ENCODE measurements at regions not wholly inside any gene's neighbourhood (a gene's known extent, or its start where the extent isn't known, plus 50 kb on each side); places are given as distances from the start of the nearest gene placed in this dataset.

GRCh38 chr17:63189930-63190329 lies 223.9 kb downstream of the TANC2 start:
- Histone ChIP-seq H3K4me2 (ENCODE audit: low read depth, low read length, poor library complexity, severe bottlenecking) (no peak overlapping the region), H3K79me2 (ENCODE audit: insufficient read depth, low read length) (no peaks in the 10 kb centered on the region), H4K20me1 (ENCODE audit: insufficient read depth, low read length, poor library complexity, severe bottlenecking) (no peaks in the 10 kb centered on the region), H3K9me2 (replicated peaks; ENCODE audit: low read depth, low read length) (no peaks in the 10 kb centered on the region), H3K4me3 (ENCODE audit: low read length, poor library complexity, severe bottlenecking) (no peak overlapping the region), H3F3A (ENCODE audit: low read depth) (no peaks in the 10 kb centered on the region), H3K4me1 (ENCODE audit: insufficient read depth, low read length, poor library complexity, severe bottlenecking) (no peaks in the 10 kb centered on the region), H3K27me3 (ENCODE audit: insufficient read depth, low read length, poor library complexity, severe bottlenecking) (no peaks in the 10 kb centered on the region), H2AFZ (ENCODE audit: low read length) (no peak overlapping the region), H3K9me3 (ENCODE audit: insufficient read depth, low read depth, low read length) (no peaks in the 10 kb centered on the region), H3K9ac (ENCODE audit: low read depth, low read length, poor library complexity, severe bottlenecking) (no peak overlapping the region), H3K36me3 (ENCODE audit: insufficient read depth, low read length) (no peaks in the 10 kb centered on the region; the same call in 1 of the 2 replicates)
- no peak for TF ChIP-seq EZH2phosphoT487 (IDR thresholded peaks at IDR 0.05; ENCODE audit: borderline replicate concordance)
- TF ChIP-seq, protein P1, sequence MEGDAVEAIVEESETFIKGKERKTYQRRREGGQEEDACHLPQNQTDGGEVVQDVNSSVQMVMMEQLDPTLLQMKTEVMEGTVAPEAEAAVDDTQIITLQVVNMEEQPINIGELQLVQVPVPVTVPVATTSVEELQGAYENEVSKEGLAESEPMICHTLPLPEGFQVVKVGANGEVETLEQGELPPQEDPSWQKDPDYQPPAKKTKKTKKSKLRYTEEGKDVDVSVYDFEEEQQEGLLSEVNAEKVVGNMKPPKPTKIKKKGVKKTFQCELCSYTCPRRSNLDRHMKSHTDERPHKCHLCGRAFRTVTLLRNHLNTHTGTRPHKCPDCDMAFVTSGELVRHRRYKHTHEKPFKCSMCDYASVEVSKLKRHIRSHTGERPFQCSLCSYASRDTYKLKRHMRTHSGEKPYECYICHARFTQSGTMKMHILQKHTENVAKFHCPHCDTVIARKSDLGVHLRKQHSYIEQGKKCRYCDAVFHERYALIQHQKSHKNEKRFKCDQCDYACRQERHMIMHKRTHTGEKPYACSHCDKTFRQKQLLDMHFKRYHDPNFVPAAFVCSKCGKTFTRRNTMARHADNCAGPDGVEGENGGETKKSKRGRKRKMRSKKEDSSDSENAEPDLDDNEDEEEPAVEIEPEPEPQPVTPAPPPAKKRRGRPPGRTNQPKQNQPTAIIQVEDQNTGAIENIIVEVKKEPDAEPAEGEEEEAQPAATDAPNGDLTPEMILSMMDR (conservative IDR thresholded peaks at IDR 0.05; ENCODE audit: low read length), result no peak

- Histone ChIP-seq H2AFZ (ENCODE audit: low read length) (no peak overlapping the region), H3K4me1 (ENCODE audit: insufficient read depth, low read length, poor library complexity, severe bottlenecking) (no peaks in the 10 kb centered on the region), H3K4me2 (ENCODE audit: low read depth, low read length, poor library complexity, severe bottlenecking) (no peak overlapping the region), H3K36me3 (ENCODE audit: insufficient read depth, low read length) (no peaks in the 10 kb centered on the region; the same call in 1 of the 2 replicates), H3K9me2 (replicated peaks; ENCODE audit: low read depth, low read length) (no peaks in the 10 kb centered on the region), H3F3A (ENCODE audit: low read depth) (no peaks in the 10 kb centered on the region), H3K79me2 (ENCODE audit: insufficient read depth, low read length) (no peaks in the 10 kb centered on the region), H3K4me3 (ENCODE audit: low read length, poor library complexity, severe bottlenecking) (no peak overlapping the region), H3K27me3 (ENCODE audit: insufficient read depth, low read length, poor library complexity, severe bottlenecking) (no peaks in the 10 kb centered on the region), H3K9ac (ENCODE audit: low read depth, low read length, poor library complexity, severe bottlenecking) (no peak overlapping the region), H3K9me3 (ENCODE audit: insufficient read depth, low read depth, low read length) (no peaks in the 10 kb centered on the region), H4K20me1 (ENCODE audit: insufficient read depth, low read length, poor library complexity, severe bottlenecking) (no peaks in the 10 kb centered on the region)
- TF ChIP-seq EZH2phosphoT487 (IDR thresholded peaks at IDR 0.05; ENCODE audit: borderline replicate concordance), result no peak
- TF ChIP-seq, protein P1 (conservative IDR thresholded peaks at IDR 0.05; ENCODE audit: low read length), result no peak
Measured at GRCh38 chr17:63190821-63191370, 224.9 kb downstream of the TANC2 start.

DNA sequence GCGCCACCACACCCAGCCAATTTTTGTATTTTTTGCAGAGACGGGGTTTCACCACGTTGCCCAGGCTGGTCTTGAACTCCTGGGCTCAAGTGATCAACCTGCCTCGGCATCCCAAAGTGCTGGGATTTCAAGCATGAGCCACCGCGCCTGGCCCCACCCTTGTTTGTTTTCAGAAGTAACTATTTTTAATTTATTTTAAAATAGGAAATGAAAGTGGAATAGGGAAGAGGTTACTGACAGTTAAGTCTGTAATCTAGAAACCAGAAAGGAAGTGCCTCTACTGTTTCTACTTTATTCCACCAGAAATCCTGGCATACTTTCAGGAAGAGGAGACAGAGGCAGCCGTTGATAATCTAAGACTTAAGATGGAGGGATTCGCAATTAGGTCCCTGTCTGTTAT lies 225.6 kb downstream of the TANC2 start:
- no peak overlapping the region for H2AFZ ChIP-seq (ENCODE audit: low read length)
- no peaks in the 10 kb centered on the region for H3K9me3 ChIP-seq (ENCODE audit: insufficient read depth, low read depth, low read length)

More for the DNA sequence above, 225.6 kb downstream of the TANC2 start:
- Histone ChIP-seq H4K20me1 (ENCODE audit: insufficient read depth, low read length, poor library complexity, severe bottlenecking) (no peaks in the 10 kb centered on the region), H3F3A (ENCODE audit: low read depth) (no peaks in the 10 kb centered on the region), H3K4me2 (ENCODE audit: low read depth, low read length, poor library complexity, severe bottlenecking) (no peak overlapping the region), H3K36me3 (ENCODE audit: insufficient read depth, low read length) (no peaks in the 10 kb centered on the region; the same call in 1 of the 2 replicates), H3K9me2 (replicated peaks; ENCODE audit: low read depth, low read length) (no peaks in the 10 kb centered on the region), H3K4me3 (ENCODE audit: low read length, poor library complexity, severe bottlenecking) (no peak overlapping the region), H3K27me3 (ENCODE audit: insufficient read depth, low read length, poor library complexity, severe bottlenecking) (no peaks in the 10 kb centered on the region), H3K4me1 (ENCODE audit: insufficient read depth, low read length, poor library complexity, severe bottlenecking) (no peaks in the 10 kb centered on the region), H3K79me2 (ENCODE audit: insufficient read depth, low read length) (no peaks in the 10 kb centered on the region), H3K9ac (ENCODE audit: low read depth, low read length, poor library complexity, severe bottlenecking) (no peak overlapping the region)
- no peak for TF ChIP-seq EZH2phosphoT487 (IDR thresholded peaks at IDR 0.05; ENCODE audit: borderline replicate concordance)
- TF ChIP-seq, protein P1 (conservative IDR thresholded peaks at IDR 0.05; ENCODE audit: low read length), result no peak
